Esophagus squamous epithelium (tissue), 5 donors: ENCODE measurements at regions not wholly inside any gene's neighbourhood (a gene's known extent, or its start where the extent isn't known, plus 50 kb on each side); places are given as distances from the start of the nearest gene placed in this dataset.
"Not testable (repeated sequence)": the region's sequence is repeated elsewhere in the genome, so short reads cannot be mapped to it uniquely, and the experiment has no call there.

Experiments used
- DNase-seq: peaks from one replicate; lab custom pipeline; 2025; lab: John Stamatoyannopoulos, UW
- H3K27ac ChIP-seq, 4 donors: fragments of 200-600 bp; sonication (generic); one replicate each; pipeline ENCODE4 v1.5.1; 2016 to 2019; ENCODE audit warnings: mild to moderate bottlenecking in 1 of 4
- H3K27me3 ChIP-seq, 4 donors: fragments of 200-600 bp; sonication (generic); 1 replicate in 3 of 4; 2 replicates in 1 of 4; pipeline versions ENCODE4 v1.5.1 to v1.6.0; 2017 to 2021; ENCODE audit warnings: antibody characterized with exemption in 1 of 4
- H3K36me3 ChIP-seq, 3 donors: fragments of 200-600 bp; sonication (generic); one replicate each; pipeline ENCODE4 v1.5.1; 2016 to 2019
- H3K4me1 ChIP-seq, 3 donors: fragments of 200-600 bp; sonication (generic); one replicate each; pipeline ENCODE4 v1.5.1; 2017 to 2019
- H3K4me3 ChIP-seq, 4 donors: fragments of 200-600 bp; sonication (generic); 1 replicate in 3 of 4; 2 replicates in 1 of 4; pipeline ENCODE4 v1.5.1; 2016 to 2019; ENCODE audit warnings: mild to moderate bottlenecking in 2 of 4, moderate library complexity in 1 of 4
- H3K9me3 ChIP-seq, 3 donors: fragments of 200-600 bp; sonication (generic); one replicate each; pipeline ENCODE4 v1.5.1; 2016 to 2019
- CTCF ChIP-seq, 6 experiments: fragments of 450-650 bp in 4 of 6; fragments of 200-600 bp in 2 of 6; sonication (generic) in 2 of 6; IDR thresholded peaks; one replicate each; pipeline ENCODE4 v1.5.1; 2016 to 2019; ENCODE audit warnings: antibody characterized with exemption in 6 of 6, mild to moderate bottlenecking in 4 of 6, moderate library complexity in 4 of 6
- POLR2A ChIP-seq, 4 donors: fragments of 450-650 bp; IDR thresholded peaks; one replicate each; pipeline ENCODE4 v1.6.1; 2017; ENCODE audit warnings: antibody characterized with exemption in 4 of 4, mild to moderate bottlenecking in 4 of 4, moderate library complexity in 3 of 4
- WGBS, 2 donors: methylation state at CpG; one replicate each; pipeline ENCODE4 v1.1.5; 2018; 5-methylcytosine and 5-hydroxymethylcytosine counted together
- intact Hi-C: fragments of 100-400 bp; cut with DNase I; formaldehyde crosslinking; loops from one replicate; pipeline ENCODE4 v1.15.0; 2022
- donor health status: DM: yes; HTN: yes; CAD: no.

GRCh38 chr12:83931451-83931850 is 981.1 kb downstream of the SLC6A15 start:
- Histone ChIP-seq H3K36me3 (no peaks in the 10 kb centered on the region), H3K9me3 (no peaks in the 10 kb centered on the region), H3K27ac (no peak overlapping the region), H3K4me1 (no peaks in the 10 kb centered on the region), H3K27me3 (no peaks in the 10 kb centered on the region), H3K4me3 (no peak overlapping the region)
- TF ChIP-seq CTCF (IDR thresholded peaks at IDR 0.05) (no peak), POLR2A (IDR thresholded peaks at IDR 0.05) (no peak)
- intact Hi-C loops: no loop called here
- DNase-seq: no peak

GRCh38 chr12:83929792-83930191 is 982.8 kb downstream of the SLC6A15 start:
- H3K27me3 ChIP-seq, H3K36me3 ChIP-seq, H3K4me1 ChIP-seq, DNase-seq, H3K27ac ChIP-seq, H3K4me3 ChIP-seq, intact Hi-C loops, H3K9me3 ChIP-seq: not testable (repeated sequence)
- 91 to 92% methylated on average over 13 of the region's 13 CpGs for WGBS, 2 donors

- no peak overlapping the region for H3K4me3 ChIP-seq
- TF ChIP-seq POLR2A (IDR thresholded peaks at IDR 0.05): no peak
- no peak for TF ChIP-seq CTCF (IDR thresholded peaks at IDR 0.05)
- H3K36me3 ChIP-seq: no peaks in the 10 kb centered on the region
- no peak overlapping the region for H3K27ac ChIP-seq
- intact Hi-C loops: no loop called here
- H3K4me1 ChIP-seq: no peaks in the 10 kb centered on the region
- WGBS, 2 donors: 76 to 90% methylated on average over 2 of the region's 2 CpGs
- no peaks in the 10 kb centered on the region for H3K27me3 ChIP-seq
- DNase-seq: no peak
- no peaks in the 10 kb centered on the region for H3K9me3 ChIP-seq
Observed at GRCh38 chr12:83920821-83921547, 991.6 kb downstream of the SLC6A15 start.

- no peak for DNase-seq
- intact Hi-C loops: no loop called here
- 51 to 59% methylated on average over 3 of the region's 3 CpGs for WGBS, 2 donors
Observed at GRCh38 chr12:83919081-83919480, 993.5 kb downstream of the SLC6A15 start.

GRCh38 chr12:83904175-83904574 is 1008.4 kb downstream of the SLC6A15 start:
- no peaks in the 10 kb centered on the region for H3K9me3 ChIP-seq
- DNase-seq: no peak
- H3K27ac ChIP-seq: no peak overlapping the region
- H3K4me3 ChIP-seq: no peak overlapping the region
- H3K36me3 ChIP-seq: no peaks in the 10 kb centered on the region
- intact Hi-C loops: no loop called here
- no peaks in the 10 kb centered on the region for H3K27me3 ChIP-seq
- TF ChIP-seq POLR2A (IDR thresholded peaks at IDR 0.05): no peak
- WGBS, 2 donors: 70 to 80% methylated on average over 5 to 6 of the region's 6 CpGs
- H3K4me1 ChIP-seq: no peaks in the 10 kb centered on the region

More at GRCh38 chr12:83919081-83919480, 993.5 kb downstream of the SLC6A15 start:
- TF ChIP-seq POLR2A (IDR thresholded peaks at IDR 0.05) (no peak), CTCF (IDR thresholded peaks at IDR 0.05) (no peak)
- no peaks in the 10 kb centered on the region for H3K4me1 ChIP-seq
- H3K27ac ChIP-seq: no peak overlapping the region
- H3K9me3 ChIP-seq: no peaks in the 10 kb centered on the region
- H3K27me3 ChIP-seq: no peaks in the 10 kb centered on the region
- no peak overlapping the region for H3K4me3 ChIP-seq
- H3K36me3 ChIP-seq: no peaks in the 10 kb centered on the region

GRCh38 chr12:83896416-83896815 is 1016.2 kb downstream of the SLC6A15 start:
- TF ChIP-seq CTCF (IDR thresholded peaks at IDR 0.05) (no peak), POLR2A (IDR thresholded peaks at IDR 0.05) (no peak)
- intact Hi-C loops: no loop called here
- Histone ChIP-seq H3K27me3 (no peaks in the 10 kb centered on the region), H3K4me1 (no peaks in the 10 kb centered on the region), H3K9me3 (no peaks in the 10 kb centered on the region), H3K4me3 (no peak overlapping the region), H3K36me3 (no peaks in the 10 kb centered on the region), H3K27ac (no peak overlapping the region)
- DNase-seq: no peak
- 37 to 43% methylated on average over 2 of the region's 2 CpGs for WGBS, 2 donors
